ENCODE measurements at regions not wholly inside any gene's neighbourhood (a gene's known extent, or its start where the extent isn't known, plus 50 kb on each side); places are given as distances from the start of the nearest gene placed in this dataset.

- no peak for DNase-seq (ENCODE audit: low spot score)
- Mint-ChIP-seq H3K4me3 (no peak overlapping the region), H3K27me3 (ENCODE audit: low read depth) (no peaks in the 10 kb centered on the region), H3K4me1 (ENCODE audit: low read depth) (no peaks in the 10 kb centered on the region), H3K9me3 (peaks cover 19% of the 10 kb centered on the region), H3K36me3 (ENCODE audit: low read depth) (no peaks in the 10 kb centered on the region), H3K27ac (no peak overlapping the region)
These were observed 1124.2 kb upstream of the WWC1 start for GRCh38 chr5:167167191-167167795.

GRCh38 chr5:167168971-167169370, 1122.5 kb upstream of the WWC1 start:
- H3K27me3 Mint-ChIP-seq (ENCODE audit: low read depth): no peaks in the 10 kb centered on the region
- H3K36me3 Mint-ChIP-seq (ENCODE audit: low read depth): no peaks in the 10 kb centered on the region
- H3K4me3 Mint-ChIP-seq: no peak overlapping the region
- no peak overlapping the region for H3K27ac Mint-ChIP-seq
- peaks cover 26% of the 10 kb centered on the region for H3K9me3 Mint-ChIP-seq
- no peaks in the 10 kb centered on the region for H3K4me1 Mint-ChIP-seq (ENCODE audit: low read depth)
- DNase-seq (ENCODE audit: low spot score): no peak

DNA sequence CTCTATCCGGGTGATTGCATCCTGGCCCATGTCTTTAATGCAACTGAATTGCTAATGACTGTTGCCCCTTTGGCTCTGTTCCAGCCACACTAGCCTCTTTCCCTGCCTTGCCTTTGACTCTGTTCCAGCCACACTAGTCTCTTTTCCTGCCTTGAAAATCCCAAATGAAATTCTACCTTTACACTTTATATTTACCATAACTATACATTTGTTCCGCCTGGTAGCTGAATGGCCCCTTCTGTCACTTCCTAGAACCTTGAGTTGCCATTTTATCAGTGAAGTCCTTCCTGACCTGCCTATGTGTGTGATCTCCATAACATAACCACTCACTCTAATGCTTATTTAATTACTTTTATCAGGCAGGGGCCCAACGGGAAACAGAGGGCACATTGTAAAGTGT, 1120.4 kb upstream of the WWC1 start:
- no peaks in the 10 kb centered on the region for H3K27me3 Mint-ChIP-seq (ENCODE audit: low read depth)
- no peak overlapping the region for H3K4me3 Mint-ChIP-seq
- no peak overlapping the region for H3K27ac Mint-ChIP-seq
- no peaks in the 10 kb centered on the region for H3K4me1 Mint-ChIP-seq (ENCODE audit: low read depth)
- no peak for DNase-seq (ENCODE audit: low spot score)
- no peaks in the 10 kb centered on the region for H3K36me3 Mint-ChIP-seq (ENCODE audit: low read depth)
- H3K9me3 Mint-ChIP-seq: peaks cover 30% of the 10 kb centered on the region

DNA sequence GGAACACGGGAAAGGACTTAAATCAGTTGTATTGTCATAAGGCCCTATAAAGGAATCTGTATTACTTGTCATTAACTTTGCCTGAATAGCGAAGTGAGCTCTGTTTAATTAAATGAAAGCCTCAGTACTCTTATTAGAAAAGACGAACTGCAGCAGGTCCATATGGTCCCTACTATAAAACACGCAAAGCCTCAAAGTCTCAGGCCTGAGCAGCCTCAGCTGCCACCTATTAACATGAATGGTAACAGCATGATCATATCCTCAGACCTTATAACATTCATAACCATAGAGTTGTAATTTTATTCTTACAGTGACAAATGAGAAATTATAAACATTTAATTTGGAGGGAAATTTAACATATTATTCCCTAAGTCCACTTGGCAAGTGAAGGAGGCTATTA, 1113.7 kb upstream of the WWC1 start:
- Mint-ChIP-seq H3K27me3 (ENCODE audit: low read depth) (no peaks in the 10 kb centered on the region), H3K27ac (no peak overlapping the region), H3K4me1 (ENCODE audit: low read depth) (no peaks in the 10 kb centered on the region), H3K9me3 (peaks cover 23% of the 10 kb centered on the region), H3K36me3 (ENCODE audit: low read depth) (no peaks in the 10 kb centered on the region), H3K4me3 (no peak overlapping the region)
- no peak for DNase-seq (ENCODE audit: low spot score)

GRCh38 chr5:167180906-167181305, 1110.5 kb upstream of the WWC1 start:
- H3K4me3 Mint-ChIP-seq: no peak overlapping the region
- no peak overlapping the region for H3K27ac Mint-ChIP-seq
- peaks cover 15% of the 10 kb centered on the region for H3K9me3 Mint-ChIP-seq
- no peaks in the 10 kb centered on the region for H3K27me3 Mint-ChIP-seq (ENCODE audit: low read depth)
- no peaks in the 10 kb centered on the region for H3K36me3 Mint-ChIP-seq (ENCODE audit: low read depth)
- no peak for DNase-seq (ENCODE audit: low spot score)
- no peaks in the 10 kb centered on the region for H3K4me1 Mint-ChIP-seq (ENCODE audit: low read depth)

- DNase-seq (ENCODE audit: low spot score): no peak
- Mint-ChIP-seq H3K4me1 (ENCODE audit: low read depth) (no peaks in the 10 kb centered on the region), H3K4me3 (no peak overlapping the region), H3K27me3 (ENCODE audit: low read depth) (no peaks in the 10 kb centered on the region), H3K36me3 (ENCODE audit: low read depth) (no peaks in the 10 kb centered on the region), H3K27ac (no peak overlapping the region), H3K9me3 (peaks cover 27% of the 10 kb centered on the region)
These were observed 1085.6 kb upstream of the WWC1 start for GRCh38 chr5:167205881-167206280.

- no peak for DNase-seq (ENCODE audit: low spot score)
- no peak overlapping the region for H3K4me3 Mint-ChIP-seq
- H3K9me3 Mint-ChIP-seq: peaks cover 25% of the 10 kb centered on the region
- no peaks in the 10 kb centered on the region for H3K27me3 Mint-ChIP-seq (ENCODE audit: low read depth)
- H3K36me3 Mint-ChIP-seq (ENCODE audit: low read depth): no peaks in the 10 kb centered on the region
- H3K4me1 Mint-ChIP-seq (ENCODE audit: low read depth): no peaks in the 10 kb centered on the region
- H3K27ac Mint-ChIP-seq: no peak overlapping the region
These were observed 1084.4 kb upstream of the WWC1 start for GRCh38 chr5:167207081-167207480.

DNA sequence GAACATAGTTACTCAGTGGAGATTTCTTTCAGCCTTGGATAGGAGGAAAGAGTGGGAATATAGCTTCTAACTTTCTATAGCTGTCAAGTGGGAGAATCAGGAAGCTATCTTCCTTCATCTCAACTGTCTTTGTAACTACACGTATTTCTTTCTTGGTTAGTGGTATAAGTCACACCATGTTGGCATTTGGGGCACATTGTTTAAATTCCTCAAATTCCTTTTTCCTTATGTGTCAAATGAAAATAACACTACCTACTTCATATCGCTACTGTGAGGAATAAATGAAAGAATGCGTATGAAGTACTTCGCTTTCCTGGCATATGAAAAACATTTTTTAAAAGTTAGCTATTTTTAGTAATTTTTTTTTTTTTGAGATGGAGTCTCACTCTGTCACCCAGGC, 1082.5 kb upstream of the WWC1 start:
- no peak overlapping the region for H3K4me3 Mint-ChIP-seq
- DNase-seq (ENCODE audit: low spot score): no peak
- no peak overlapping the region for H3K27ac Mint-ChIP-seq
- H3K36me3 Mint-ChIP-seq (ENCODE audit: low read depth): no peaks in the 10 kb centered on the region
- H3K4me1 Mint-ChIP-seq (ENCODE audit: low read depth): no peaks in the 10 kb centered on the region
- H3K9me3 Mint-ChIP-seq: peaks cover 21% of the 10 kb centered on the region
- H3K27me3 Mint-ChIP-seq (ENCODE audit: low read depth): no peaks in the 10 kb centered on the region

GRCh38 chr5:167217097-167217743, 1074.2 kb upstream of the WWC1 start:
- DNase-seq (ENCODE audit: low spot score): no peak
- Mint-ChIP-seq H3K27me3 (ENCODE audit: low read depth) (no peaks in the 10 kb centered on the region), H3K9me3 (peaks cover 9% of the 10 kb centered on the region), H3K4me1 (ENCODE audit: low read depth) (no peaks in the 10 kb centered on the region), H3K27ac (no peak overlapping the region), H3K4me3 (no peak overlapping the region), H3K36me3 (ENCODE audit: low read depth) (no peaks in the 10 kb centered on the region)

DNA sequence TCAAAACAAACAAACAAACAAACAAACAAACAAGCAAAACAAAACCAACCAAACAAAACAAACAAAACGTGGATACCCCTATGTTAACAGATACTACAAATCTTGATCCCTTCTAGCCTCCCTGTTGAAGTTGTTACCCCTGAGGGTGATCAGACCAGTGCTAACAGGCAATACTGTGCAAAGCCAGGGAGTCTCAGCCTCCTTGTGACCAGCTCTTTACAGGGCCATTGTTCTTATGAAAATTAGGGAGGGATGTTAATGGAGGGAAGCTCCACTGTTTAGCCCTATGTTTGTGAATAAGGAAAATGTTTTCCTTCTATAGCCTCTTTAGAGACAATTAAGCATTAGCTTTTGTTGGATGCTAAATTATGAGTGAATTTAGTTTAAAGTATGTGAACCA, 1072.1 kb upstream of the WWC1 start:
- no peaks in the 10 kb centered on the region for H3K4me1 Mint-ChIP-seq (ENCODE audit: low read depth)
- DNase-seq (ENCODE audit: low spot score): no peak
- no peaks in the 10 kb centered on the region for H3K27me3 Mint-ChIP-seq (ENCODE audit: low read depth)
- no peaks in the 10 kb centered on the region for H3K9me3 Mint-ChIP-seq
- H3K4me3 Mint-ChIP-seq: no peak overlapping the region
- H3K27ac Mint-ChIP-seq: no peak overlapping the region
- H3K36me3 Mint-ChIP-seq (ENCODE audit: low read depth): no peaks in the 10 kb centered on the region

DNA sequence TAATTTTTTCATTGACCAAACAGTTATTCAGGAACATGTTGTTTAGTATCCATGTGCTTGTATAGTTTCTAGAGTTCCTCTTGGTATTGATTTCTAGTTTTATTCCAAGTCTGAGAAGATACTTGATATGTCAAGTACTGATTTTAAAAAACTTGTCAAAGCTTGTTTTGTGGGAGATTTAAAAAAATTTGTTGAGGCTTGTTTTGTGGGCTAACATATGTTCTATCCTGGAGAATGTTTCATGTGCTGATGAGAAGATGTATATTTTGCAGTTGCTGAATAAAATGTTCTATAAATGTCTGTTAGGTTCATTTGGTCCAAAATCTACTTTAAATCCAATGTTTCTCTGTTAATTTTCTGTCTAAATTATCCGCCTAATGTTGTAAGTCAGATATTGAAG, 1065.1 kb upstream of the WWC1 start:
- Mint-ChIP-seq H3K36me3 (ENCODE audit: low read depth) (no peaks in the 10 kb centered on the region), H3K27me3 (ENCODE audit: low read depth) (no peaks in the 10 kb centered on the region), H3K4me1 (ENCODE audit: low read depth) (no peaks in the 10 kb centered on the region), H3K9me3 (peaks cover 30% of the 10 kb centered on the region), H3K27ac (no peak overlapping the region), H3K4me3 (no peak overlapping the region)
- no peak for DNase-seq (ENCODE audit: low spot score)

GRCh38 chr5:167228134-167228533, 1063.3 kb upstream of the WWC1 start:
- Mint-ChIP-seq H3K27ac (no peak overlapping the region), H3K9me3 (peaks cover 37% of the 10 kb centered on the region), H3K36me3 (ENCODE audit: low read depth) (no peaks in the 10 kb centered on the region), H3K4me3 (no peak overlapping the region), H3K4me1 (ENCODE audit: low read depth) (no peaks in the 10 kb centered on the region), H3K27me3 (ENCODE audit: low read depth) (no peaks in the 10 kb centered on the region)
- no peak for DNase-seq (ENCODE audit: low spot score)

GRCh38 chr5:167229751-167230150, 1061.7 kb upstream of the WWC1 start:
- Mint-ChIP-seq H3K27me3 (ENCODE audit: low read depth) (no peaks in the 10 kb centered on the region), H3K4me3 (no peak overlapping the region), H3K36me3 (ENCODE audit: low read depth) (no peaks in the 10 kb centered on the region), H3K27ac (no peak overlapping the region), H3K9me3 (peaks cover 43% of the 10 kb centered on the region), H3K4me1 (ENCODE audit: low read depth) (no peaks in the 10 kb centered on the region)
- DNase-seq (ENCODE audit: low spot score): no peak

DNA sequence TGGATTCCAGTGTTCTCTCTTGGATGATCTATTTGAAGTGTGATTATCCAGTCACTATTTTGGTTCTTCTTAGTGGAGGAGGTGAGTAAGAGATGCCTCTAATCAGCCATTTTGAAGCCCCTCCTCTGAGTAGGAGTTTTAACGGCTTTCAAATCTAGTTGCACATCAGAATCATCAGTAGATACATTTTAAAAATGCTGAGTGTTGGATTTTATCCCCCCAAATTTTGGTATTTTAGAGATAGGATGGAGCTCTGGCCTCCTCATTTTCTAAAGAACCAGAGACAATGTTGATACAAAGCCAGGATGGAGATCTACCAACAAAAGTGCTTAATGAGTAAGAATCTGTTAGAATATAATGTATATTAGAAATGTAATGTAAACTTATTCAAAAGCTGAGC, 1061.0 kb upstream of the WWC1 start:
- peaks cover 44% of the 10 kb centered on the region for H3K9me3 Mint-ChIP-seq
- H3K27me3 Mint-ChIP-seq (ENCODE audit: low read depth): no peaks in the 10 kb centered on the region
- H3K27ac Mint-ChIP-seq: no peak overlapping the region
- no peaks in the 10 kb centered on the region for H3K4me1 Mint-ChIP-seq (ENCODE audit: low read depth)
- no peak overlapping the region for H3K4me3 Mint-ChIP-seq
- no peaks in the 10 kb centered on the region for H3K36me3 Mint-ChIP-seq (ENCODE audit: low read depth)
- DNase-seq (ENCODE audit: low spot score): no peak
